Muscle layer of colon (tissue), 2 donors: ENCODE measurements at regions not wholly inside any gene's neighbourhood (a gene's known extent, or its start where the extent isn't known, plus 50 kb on each side); places are given as distances from the start of the nearest gene placed in this dataset.

Experiments
- H3K27ac ChIP-seq: one replicate; pipeline ENCODE4 v1.7.0; 2013; ENCODE audit warnings: low read depth, mild to moderate bottlenecking, low read length, moderate library complexity
- H3K27me3 ChIP-seq, 2 donors: one replicate each; pipeline ENCODE4 v1.7.0; 2013; ENCODE audit warnings: low read length in 2 of 2, mild to moderate bottlenecking in 2 of 2; ENCODE audit not compliant: insufficient read depth in 2 of 2, control insufficient read depth in 1 of 2
- H3K36me3 ChIP-seq: one replicate; pipeline ENCODE4 v1.7.0; 2013; ENCODE audit warnings: mild to moderate bottlenecking, low read length; ENCODE audit not compliant: insufficient read depth
- H3K4me1 ChIP-seq: one replicate; pipeline ENCODE4 v1.7.0; 2013; ENCODE audit warnings: mild to moderate bottlenecking, low read length; ENCODE audit not compliant: insufficient read depth
- H3K4me3 ChIP-seq, 2 donors: one replicate each; pipeline ENCODE4 v1.7.0; 2013; ENCODE audit warnings: low read length in 2 of 2, low read depth in 1 of 2, mild to moderate bottlenecking in 1 of 2, moderate library complexity in 1 of 2
- H3K9ac ChIP-seq: one replicate; pipeline ENCODE4 v1.7.0; 2013; ENCODE audit warnings: low read length
- H3K9me3 ChIP-seq: one replicate; pipeline ENCODE4 v1.7.0; 2013; ENCODE audit warnings: mild to moderate bottlenecking, low read length
- donor health status: abdominal sarcoma.
- donor health status: Adenocarcinoma of cecum.

- Histone ChIP-seq H3K27me3 (no peaks in the 10 kb centered on the region), H3K36me3 (no peaks in the 10 kb centered on the region), H3K9ac (no peak overlapping the region), H3K4me1 (no peaks in the 10 kb centered on the region), H3K27ac (no peak overlapping the region), H3K4me3 (no peak overlapping the region), H3K9me3 (no peaks in the 10 kb centered on the region)
These were observed 56.1 kb downstream of the BTG1 start for GRCh38 chr12:92089559-92089958.

GRCh38 chr12:92088805-92089204 is 56.8 kb downstream of the BTG1 start:
- Histone ChIP-seq H3K9ac (no peak overlapping the region), H3K9me3 (no peaks in the 10 kb centered on the region), H3K4me3 (no peak overlapping the region), H3K36me3 (no peaks in the 10 kb centered on the region), H3K27me3 (no peaks in the 10 kb centered on the region), H3K27ac (no peak overlapping the region), H3K4me1 (no peaks in the 10 kb centered on the region)

- no peak overlapping the region for H3K9ac ChIP-seq
- no peak overlapping the region for H3K27ac ChIP-seq
- no peak overlapping the region for H3K4me3 ChIP-seq
- no peaks in the 10 kb centered on the region for H3K36me3 ChIP-seq
- H3K4me1 ChIP-seq: no peaks in the 10 kb centered on the region
- no peaks in the 10 kb centered on the region for H3K9me3 ChIP-seq
- H3K27me3 ChIP-seq: no peaks in the 10 kb centered on the region
These were observed 60.0 kb downstream of the BTG1 start for GRCh38 chr12:92085736-92086040.

- Histone ChIP-seq H3K9ac (no peak overlapping the region), H3K36me3 (no peaks in the 10 kb centered on the region), H3K27me3 (no peaks in the 10 kb centered on the region), H3K27ac (no peak overlapping the region), H3K4me3 (no peak overlapping the region), H3K4me1 (no peaks in the 10 kb centered on the region), H3K9me3 (no peaks in the 10 kb centered on the region)
These were observed 60.5 kb downstream of the BTG1 start for GRCh38 chr12:92085040-92085735.

GRCh38 chr12:92080911-92081285 is 64.7 kb downstream of the BTG1 start:
- Histone ChIP-seq H3K4me3 (no peak overlapping the region), H3K36me3 (no peaks in the 10 kb centered on the region), H3K9ac (no peak overlapping the region), H3K9me3 (no peaks in the 10 kb centered on the region), H3K4me1 (no peaks in the 10 kb centered on the region), H3K27ac (no peak overlapping the region), H3K27me3 (no peaks in the 10 kb centered on the region)

- H3K27ac ChIP-seq: no peak overlapping the region
- no peak overlapping the region for H3K4me3 ChIP-seq
- H3K9me3 ChIP-seq: no peaks in the 10 kb centered on the region
- no peaks in the 10 kb centered on the region for H3K36me3 ChIP-seq
- H3K9ac ChIP-seq: no peak overlapping the region
- no peaks in the 10 kb centered on the region for H3K4me1 ChIP-seq
- H3K27me3 ChIP-seq: no peaks in the 10 kb centered on the region
These were observed 66.6 kb downstream of the BTG1 start for GRCh38 chr12:92079054-92079385.

GRCh38 chr12:92078167-92079053 is 67.2 kb downstream of the BTG1 start:
- Histone ChIP-seq H3K4me1 (no peaks in the 10 kb centered on the region), H3K9me3 (no peaks in the 10 kb centered on the region), H3K36me3 (no peaks in the 10 kb centered on the region), H3K27ac (no peak overlapping the region), H3K9ac (no peak overlapping the region), H3K27me3 (no peaks in the 10 kb centered on the region), H3K4me3 (no peak overlapping the region)

- H3K9me3 ChIP-seq: no peaks in the 10 kb centered on the region
- no peaks in the 10 kb centered on the region for H3K27me3 ChIP-seq
- H3K27ac ChIP-seq: no peak overlapping the region
- H3K36me3 ChIP-seq: no peaks in the 10 kb centered on the region
- no peaks in the 10 kb centered on the region for H3K4me1 ChIP-seq
- H3K9ac ChIP-seq: no peak overlapping the region
- H3K4me3 ChIP-seq: no peak overlapping the region
These were observed 68.1 kb downstream of the BTG1 start for GRCh38 chr12:92077530-92077929.

GRCh38 chr12:92076101-92076500 is 69.5 kb downstream of the BTG1 start:
- no peaks in the 10 kb centered on the region for H3K9me3 ChIP-seq
- no peaks in the 10 kb centered on the region for H3K4me1 ChIP-seq
- H3K4me3 ChIP-seq: no peak overlapping the region
- H3K27me3 ChIP-seq: no peaks in the 10 kb centered on the region
- no peak overlapping the region for H3K27ac ChIP-seq
- no peaks in the 10 kb centered on the region for H3K36me3 ChIP-seq
- no peak overlapping the region for H3K9ac ChIP-seq

- Histone ChIP-seq H3K9me3 (no peaks in the 10 kb centered on the region), H3K4me3 (no peak overlapping the region), H3K36me3 (no peaks in the 10 kb centered on the region), H3K27ac (no peak overlapping the region), H3K4me1 (no peaks in the 10 kb centered on the region), H3K27me3 (no peaks in the 10 kb centered on the region), H3K9ac (no peak overlapping the region)
These were observed 70.2 kb downstream of the BTG1 start for GRCh38 chr12:92075425-92075914.

GRCh38 chr12:92074889-92075288 is 70.8 kb downstream of the BTG1 start:
- Histone ChIP-seq H3K9me3 (no peaks in the 10 kb centered on the region), H3K36me3 (no peaks in the 10 kb centered on the region), H3K4me1 (no peaks in the 10 kb centered on the region), H3K4me3 (no peak overlapping the region), H3K9ac (no peak overlapping the region), H3K27ac (no peak overlapping the region), H3K27me3 (no peaks in the 10 kb centered on the region)

- no peak overlapping the region for H3K9ac ChIP-seq
- no peaks in the 10 kb centered on the region for H3K9me3 ChIP-seq
- no peak overlapping the region for H3K27ac ChIP-seq
- no peaks in the 10 kb centered on the region for H3K27me3 ChIP-seq
- no peaks in the 10 kb centered on the region for H3K4me1 ChIP-seq
- H3K36me3 ChIP-seq: no peaks in the 10 kb centered on the region
- no peak overlapping the region for H3K4me3 ChIP-seq
These were observed 72.6 kb downstream of the BTG1 start for GRCh38 chr12:92073094-92073493.
